HepG2 (cell line): ENCODE measurements at regions not wholly inside any gene's neighbourhood (a gene's known extent, or its start where the extent isn't known, plus 50 kb on each side); places are given as distances from the start of the nearest gene placed in this dataset.

Source experiments
- ARNTL ChIP-seq: sonication (generic); formaldehyde crosslinking; IDR thresholded peaks from 2 replicates; pipeline ENCODE4 v1.4.0; 2020; ENCODE audit warnings: mild to moderate bottlenecking, missing genetic modification reagents
- FOSL2 ChIP-seq: sonication (generic); formaldehyde crosslinking; IDR thresholded peaks from 2 replicates; pipeline ENCODE4 v1.4.0; 2020; ENCODE audit warnings: missing genetic modification reagents
- MIER2 ChIP-seq: IDR thresholded peaks from 2 replicates; pipeline ENCODE4 v1.6.1; 2016; ENCODE audit warnings: missing biosample characterization, missing genetic modification reagents
- NR2F1 ChIP-seq, 2 experiments: fragments of 450-650 bp in 1 of 2; formaldehyde crosslinking in 1 of 2; IDR thresholded peaks; 2 replicates each; pipeline versions ENCODE4 v1.5.0 to v1.6.1; 2016 to 2020; ENCODE audit warnings: mild to moderate bottlenecking in 1 of 2, missing compliant biosample characterization in 1 of 2, missing genetic modification reagents in 1 of 2, moderate library complexity in 1 of 2
- NR3C1 ChIP-seq: sonication (generic); formaldehyde crosslinking; IDR thresholded peaks from 2 replicates; pipeline ENCODE4 v1.4.0; 2020; ENCODE audit warnings: missing genetic modification reagents
- PHF5A ChIP-seq: IDR thresholded peaks from one replicate; pipeline ENCODE4 v1.6.1; 2018; ENCODE audit warnings: low read depth, missing genetic modification reagents; ENCODE audit not compliant: unreplicated experiment
- RARA ChIP-seq: IDR thresholded peaks from 2 replicates; pipeline ENCODE4 v1.6.1; 2016; ENCODE audit warnings: missing genetic modification reagents, missing compliant biosample characterization
- SATB2 ChIP-seq: sonication (generic); formaldehyde crosslinking; IDR thresholded peaks from 2 replicates; pipeline ENCODE4 v1.5.0; 2020; ENCODE audit warnings: missing genetic modification reagents
- SNAPC2 ChIP-seq: sonication (generic); formaldehyde crosslinking; IDR thresholded peaks from 2 replicates; pipeline ENCODE4 v1.8.1; 2022; ENCODE audit warnings: mild to moderate bottlenecking, missing genetic modification reagents
- STAT5B ChIP-seq: sonication (generic); formaldehyde crosslinking; IDR thresholded peaks from 2 replicates; pipeline ENCODE4 v1.4.0; 2020; ENCODE audit warnings: missing genetic modification reagents
- ZMYM3 ChIP-seq: sonication (generic); formaldehyde crosslinking; IDR thresholded peaks from 2 replicates; pipeline ENCODE4 v1.5.1; 2020; ENCODE audit warnings: mild to moderate bottlenecking, missing genetic modification reagents
- ZNF12 ChIP-seq: sonication (generic); formaldehyde crosslinking; IDR thresholded peaks from 2 replicates; pipeline ENCODE4 v1.5.0; 2020; ENCODE audit warnings: missing genetic modification reagents
- ZNF678 ChIP-seq: sonication (generic); formaldehyde crosslinking; IDR thresholded peaks from 2 replicates; pipeline ENCODE4 v1.4.0; 2020; ENCODE audit warnings: mild to moderate bottlenecking, missing genetic modification reagents
- TF ChIP-seq, protein P1 (sequence below): sonication (generic); formaldehyde crosslinking; IDR thresholded peaks from 2 replicates; pipeline ENCODE4 v1.4.0; 2020; ENCODE audit warnings: missing genetic modification reagents, mild to moderate bottlenecking, borderline replicate concordance
- TF ChIP-seq, protein P2 (sequence below): sonication (generic); formaldehyde crosslinking; IDR thresholded peaks from 2 replicates; pipeline ENCODE4 v1.5.0; 2020; ENCODE audit warnings: mild to moderate bottlenecking, missing genetic modification reagents, borderline replicate concordance
- TF ChIP-seq, protein P3 (sequence below): sonication (generic); formaldehyde crosslinking; IDR thresholded peaks from 2 replicates; pipeline ENCODE4 v1.5.1; 2020; ENCODE audit warnings: missing genetic modification reagents, mild to moderate bottlenecking, borderline replicate concordance
- TF ChIP-seq, protein P4 (sequence below): IDR thresholded peaks from 2 replicates; pipeline ENCODE4 v1.6.1; 2016; ENCODE audit warnings: missing genetic modification reagents, missing compliant biosample characterization
- TF ChIP-seq, protein P5 (sequence below): IDR thresholded peaks from 2 replicates; pipeline ENCODE4 v1.6.1; 2016
- TF ChIP-seq, protein P6 (sequence below): sonication (generic); formaldehyde crosslinking; IDR thresholded peaks from 2 replicates; pipeline ENCODE4 v1.8.1; 2023; ENCODE audit warnings: mild to moderate bottlenecking, inconsistent platforms, moderate library complexity, missing genetic modification reagents, borderline replicate concordance

DNA sequence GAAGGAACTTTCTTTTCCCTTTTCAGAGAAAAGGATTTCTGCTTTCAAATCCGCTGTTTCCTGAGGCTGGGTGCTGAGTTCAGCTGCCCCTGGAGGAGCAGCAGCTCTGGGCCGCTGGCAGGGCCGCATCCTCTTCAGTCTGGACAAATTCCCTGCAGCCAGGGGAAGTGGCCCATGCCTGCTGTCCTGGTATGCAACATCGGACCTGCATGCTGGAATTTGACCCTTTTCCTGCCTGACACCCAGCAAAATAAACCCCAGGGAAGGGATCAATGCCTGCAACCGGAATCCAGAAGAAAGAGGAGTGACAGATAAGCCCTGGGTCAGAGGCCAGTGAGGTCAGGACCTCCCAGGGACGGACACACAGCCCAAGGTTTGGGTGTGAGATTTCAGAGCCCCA, 54.1 kb upstream of the LINC01488 start (continued):
- TF ChIP-seq ZNF12 (CRISPR knock-in tag): peak; percentile 32; the same call in 1 of the 2 replicates
- TF ChIP-seq, protein P1, sequence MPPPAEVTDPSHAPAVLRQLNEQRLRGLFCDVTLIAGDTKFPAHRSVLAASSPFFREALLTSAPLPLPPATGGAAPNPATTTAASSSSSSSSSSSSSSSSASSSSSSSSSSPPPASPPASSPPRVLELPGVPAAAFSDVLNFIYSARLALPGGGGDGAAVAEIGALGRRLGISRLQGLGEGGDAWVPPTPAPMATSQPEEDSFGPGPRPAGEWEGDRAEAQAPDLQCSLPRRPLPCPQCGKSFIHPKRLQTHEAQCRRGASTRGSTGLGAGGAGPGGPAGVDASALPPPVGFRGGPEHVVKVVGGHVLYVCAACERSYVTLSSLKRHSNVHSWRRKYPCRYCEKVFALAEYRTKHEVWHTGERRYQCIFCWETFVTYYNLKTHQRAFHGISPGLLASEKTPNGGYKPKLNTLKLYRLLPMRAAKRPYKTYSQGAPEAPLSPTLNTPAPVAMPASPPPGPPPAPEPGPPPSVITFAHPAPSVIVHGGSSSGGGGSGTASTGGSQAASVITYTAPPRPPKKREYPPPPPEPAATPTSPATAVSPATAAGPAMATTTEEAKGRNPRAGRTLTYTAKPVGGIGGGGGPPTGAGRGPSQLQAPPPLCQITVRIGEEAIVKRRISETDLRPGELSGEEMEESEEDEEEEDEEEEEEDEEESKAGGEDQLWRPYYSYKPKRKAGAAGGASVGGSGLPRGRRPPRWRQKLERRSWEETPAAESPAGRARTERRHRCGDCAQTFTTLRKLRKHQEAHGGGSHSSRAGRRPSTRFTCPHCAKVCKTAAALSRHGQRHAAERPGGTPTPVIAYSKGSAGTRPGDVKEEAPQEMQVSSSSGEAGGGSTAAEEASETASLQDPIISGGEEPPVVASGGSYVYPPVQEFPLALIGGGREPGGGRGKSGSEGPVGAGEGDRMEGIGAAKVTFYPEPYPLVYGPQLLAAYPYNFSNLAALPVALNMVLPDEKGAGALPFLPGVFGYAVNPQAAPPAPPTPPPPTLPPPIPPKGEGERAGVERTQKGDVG (CRISPR knock-in tag): peak; percentile 92
- TF ChIP-seq, protein P2, sequence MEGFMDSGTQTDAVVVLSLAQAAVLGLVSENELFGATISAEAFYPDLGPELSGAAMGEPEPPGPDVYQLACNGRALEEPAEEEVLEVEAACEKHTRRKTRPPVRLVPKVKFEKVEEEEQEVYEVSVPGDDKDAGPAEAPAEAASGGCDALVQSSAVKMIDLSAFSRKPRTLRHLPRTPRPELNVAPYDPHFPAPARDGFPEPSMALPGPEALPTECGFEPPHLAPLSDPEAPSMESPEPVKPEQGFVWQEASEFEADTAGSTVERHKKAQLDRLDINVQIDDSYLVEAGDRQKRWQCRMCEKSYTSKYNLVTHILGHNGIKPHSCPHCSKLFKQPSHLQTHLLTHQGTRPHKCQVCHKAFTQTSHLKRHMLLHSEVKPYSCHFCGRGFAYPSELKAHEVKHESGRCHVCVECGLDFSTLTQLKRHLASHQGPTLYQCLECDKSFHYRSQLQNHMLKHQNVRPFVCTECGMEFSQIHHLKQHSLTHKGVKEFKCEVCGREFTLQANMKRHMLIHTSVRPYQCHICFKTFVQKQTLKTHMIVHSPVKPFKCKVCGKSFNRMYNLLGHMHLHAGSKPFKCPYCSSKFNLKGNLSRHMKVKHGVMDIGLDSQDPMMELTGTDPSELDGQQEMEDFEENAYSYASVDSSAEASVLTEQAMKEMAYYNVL: peak; percentile 98
- peak; percentile 73; the same call in 1 of the 2 replicates for TF ChIP-seq MIER2 (CRISPR knock-in tag)
- no peak for TF ChIP-seq ZNF678 (CRISPR knock-in tag)
- TF ChIP-seq NR2F1 (CRISPR knock-in tag; IDR thresholded peaks at IDR 0.05): peak; percentile 96
- TF ChIP-seq, protein P3, sequence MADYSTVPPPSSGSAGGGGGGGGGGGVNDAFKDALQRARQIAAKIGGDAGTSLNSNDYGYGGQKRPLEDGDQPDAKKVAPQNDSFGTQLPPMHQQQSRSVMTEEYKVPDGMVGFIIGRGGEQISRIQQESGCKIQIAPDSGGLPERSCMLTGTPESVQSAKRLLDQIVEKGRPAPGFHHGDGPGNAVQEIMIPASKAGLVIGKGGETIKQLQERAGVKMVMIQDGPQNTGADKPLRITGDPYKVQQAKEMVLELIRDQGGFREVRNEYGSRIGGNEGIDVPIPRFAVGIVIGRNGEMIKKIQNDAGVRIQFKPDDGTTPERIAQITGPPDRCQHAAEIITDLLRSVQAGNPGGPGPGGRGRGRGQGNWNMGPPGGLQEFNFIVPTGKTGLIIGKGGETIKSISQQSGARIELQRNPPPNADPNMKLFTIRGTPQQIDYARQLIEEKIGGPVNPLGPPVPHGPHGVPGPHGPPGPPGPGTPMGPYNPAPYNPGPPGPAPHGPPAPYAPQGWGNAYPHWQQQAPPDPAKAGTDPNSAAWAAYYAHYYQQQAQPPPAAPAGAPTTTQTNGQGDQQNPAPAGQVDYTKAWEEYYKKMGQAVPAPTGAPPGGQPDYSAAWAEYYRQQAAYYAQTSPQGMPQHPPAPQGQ (CRISPR knock-in tag): no peak
- no peak for TF ChIP-seq SATB2
- peak; percentile 93 for TF ChIP-seq RARA
- TF ChIP-seq, protein P4, sequence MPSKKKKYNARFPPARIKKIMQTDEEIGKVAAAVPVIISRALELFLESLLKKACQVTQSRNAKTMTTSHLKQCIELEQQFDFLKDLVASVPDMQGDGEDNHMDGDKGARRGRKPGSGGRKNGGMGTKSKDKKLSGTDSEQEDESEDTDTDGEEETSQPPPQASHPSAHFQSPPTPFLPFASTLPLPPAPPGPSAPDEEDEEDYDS (CRISPR knock-in tag): 0 out of 2 replicates have a peak, but pooled peaks have one; percentile 25
- no peak for TF ChIP-seq NR3C1 (CRISPR knock-in tag)
- TF ChIP-seq, protein P5, sequence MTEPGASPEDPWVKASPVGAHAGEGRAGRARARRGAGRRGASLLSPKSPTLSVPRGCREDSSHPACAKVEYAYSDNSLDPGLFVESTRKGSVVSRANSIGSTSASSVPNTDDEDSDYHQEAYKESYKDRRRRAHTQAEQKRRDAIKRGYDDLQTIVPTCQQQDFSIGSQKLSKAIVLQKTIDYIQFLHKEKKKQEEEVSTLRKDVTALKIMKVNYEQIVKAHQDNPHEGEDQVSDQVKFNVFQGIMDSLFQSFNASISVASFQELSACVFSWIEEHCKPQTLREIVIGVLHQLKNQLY (CRISPR knock-in tag): peak; percentile 93
- no peak for TF ChIP-seq SNAPC2 (CRISPR knock-in tag)
- peak; percentile 93 for TF ChIP-seq ZMYM3
- TF ChIP-seq ARNTL: peak; percentile 89
- no peak for TF ChIP-seq STAT5B (CRISPR knock-in tag)
- peak; percentile 76 for TF ChIP-seq FOSL2
- TF ChIP-seq, protein P6, sequence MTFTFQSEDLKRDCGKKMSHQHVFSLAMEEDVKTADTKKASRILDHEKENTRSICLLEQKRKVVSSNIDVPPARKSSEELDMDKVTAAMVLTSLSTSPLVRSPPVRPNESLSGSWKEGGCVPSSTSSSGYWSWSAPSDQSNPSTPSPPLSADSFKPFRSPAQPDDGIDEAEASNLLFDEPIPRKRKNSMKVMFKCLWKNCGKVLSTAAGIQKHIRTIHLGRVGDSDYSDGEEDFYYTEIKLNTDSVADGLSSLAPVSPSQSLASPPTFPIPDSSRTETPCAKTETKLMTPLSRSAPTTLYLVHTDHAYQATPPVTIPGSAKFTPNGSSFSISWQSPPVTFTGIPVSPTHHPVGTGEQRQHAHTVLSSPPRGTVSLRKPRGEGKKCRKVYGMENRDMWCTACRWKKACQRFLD: no peak
- TF ChIP-seq PHF5A: peak; percentile 77
